A673 (cell line): ENCODE measurements at regions not wholly inside any gene's neighbourhood (a gene's known extent, or its start where the extent isn't known, plus 50 kb on each side); places are given as distances from the start of the nearest gene placed in this dataset.

Experiments
- BruUV-seq: library from RNA; stranded (reverse); fragments of 400-500 nt; replicated peaks from 2 replicates; lab custom pipeline; 2021; lab: Mats Ljungman, UMichigan
- CTCF ChIA-PET: fragments of 300-600 bp; sonication (Branson Sonifier 250); formaldehyde crosslinking; loops from one replicate; lab custom pipeline; 2022; ENCODE audit warnings: antibody characterized with exemption; lab: Charles Lee
- POLR2A ChIA-PET: fragments of 300-600 bp; sonication (Branson Sonifier 250); formaldehyde crosslinking; loops from one replicate; lab custom pipeline; 2022; ENCODE audit warnings: antibody characterized with exemption; ENCODE audit not compliant: low non-redundant PET; lab: Charles Lee
- DNase-seq: peaks from one replicate; pipeline ENCODE4 v3.0.0-alpha.2; 2015; ENCODE audit warnings: low spot score
- H3K27ac ChIP-seq: fragments of 200-600 bp; sonication (generic); 2 replicates; pipeline ENCODE4 v1.5.1; 2016; ENCODE audit warnings: mixed run types, low read depth, mild to moderate bottlenecking, mixed read lengths, antibody characterized with exemption, low read length; ENCODE audit not compliant: poor library complexity, severe bottlenecking
- H3K27me3 ChIP-seq: fragments of 200-600 bp; sonication (generic); replicated peaks from 2 replicates; pipeline ENCODE4 v1.6.1; 2017; ENCODE audit warnings: mixed run types, low read depth, mild to moderate bottlenecking, mixed read lengths, antibody characterized with exemption, low read length; ENCODE audit not compliant: insufficient read depth, poor library complexity
- H3K36me3 ChIP-seq: fragments of 200-600 bp; sonication (generic); 2 replicates; pipeline ENCODE4 v1.6.1; 2016; ENCODE audit warnings: mixed run types, mild to moderate bottlenecking, mixed read lengths, antibody characterized with exemption, low read length; ENCODE audit not compliant: insufficient read depth, poor library complexity, severe bottlenecking
- H3K4me1 ChIP-seq: fragments of 200-600 bp; sonication (generic); 2 replicates; pipeline ENCODE4 v1.6.1; 2017; ENCODE audit warnings: mixed run types, mild to moderate bottlenecking, mixed read lengths, antibody characterized with exemption, low read length; ENCODE audit not compliant: insufficient read depth, poor library complexity, severe bottlenecking
- H3K4me3 ChIP-seq: fragments of 200-600 bp; sonication (generic); 2 replicates; pipeline ENCODE4 v1.5.1; 2016; ENCODE audit warnings: low read depth, mixed run types, mild to moderate bottlenecking, mixed read lengths, low read length; ENCODE audit not compliant: poor library complexity, severe bottlenecking
- H3K9me3 ChIP-seq: fragments of 200-600 bp; sonication (generic); 2 replicates; pipeline ENCODE4 v1.6.1; 2016; ENCODE audit warnings: mixed run types, low read depth, mild to moderate bottlenecking, mixed read lengths, antibody characterized with exemption, low read length; ENCODE audit not compliant: poor library complexity, severe bottlenecking
- CTCF ChIP-seq: fragments of 300-800, 200-600 bp; sonication (generic); conservative IDR thresholded peaks from 2 replicates; pipeline ENCODE4 v1.5.1; 2017; ENCODE audit warnings: low read depth, mild to moderate bottlenecking, antibody characterized with exemption, low read length, moderate library complexity, mixed read lengths
- EZH2 ChIP-seq: fragments of 200-600 bp; sonication (generic); IDR thresholded peaks from 2 replicates; pipeline ENCODE4 v1.6.1; 2017; ENCODE audit warnings: borderline replicate concordance, low read depth, mild to moderate bottlenecking, mixed read lengths, antibody characterized with exemption, low read length; ENCODE audit not compliant: poor library complexity, severe bottlenecking
- intact Hi-C: fragments of 100-400 bp; cut with micrococcal nuclease; formaldehyde crosslinking; loops from one replicate; pipeline ENCODE4 v1.10.0; 2022; ENCODE audit not compliant: unreplicated experiment

- CTCF ChIA-PET, result no interaction called here
- H3K9me3 ChIP-seq, result no peaks in the 10 kb centered on the region
- no peaks in the 10 kb centered on the region for H3K36me3 ChIP-seq
- intact Hi-C loops, result no loop called here
- POLR2A ChIA-PET, result no interaction called here
- H3K27ac ChIP-seq, result no peak overlapping the region
- BruUV-seq, result no TSS peak
- no peak overlapping the region for H3K4me3 ChIP-seq
- peaks cover 38% of the 10 kb centered on the region for H3K4me1 ChIP-seq
- H3K27me3 ChIP-seq, result no peaks in the 10 kb centered on the region
- TF ChIP-seq EZH2, result no peak
- no peak for TF ChIP-seq CTCF
- DNase-seq, result no peak
These were observed 93.6 kb upstream of the SNTG2 start for GRCh38 chr2:857081-857480.

DNA sequence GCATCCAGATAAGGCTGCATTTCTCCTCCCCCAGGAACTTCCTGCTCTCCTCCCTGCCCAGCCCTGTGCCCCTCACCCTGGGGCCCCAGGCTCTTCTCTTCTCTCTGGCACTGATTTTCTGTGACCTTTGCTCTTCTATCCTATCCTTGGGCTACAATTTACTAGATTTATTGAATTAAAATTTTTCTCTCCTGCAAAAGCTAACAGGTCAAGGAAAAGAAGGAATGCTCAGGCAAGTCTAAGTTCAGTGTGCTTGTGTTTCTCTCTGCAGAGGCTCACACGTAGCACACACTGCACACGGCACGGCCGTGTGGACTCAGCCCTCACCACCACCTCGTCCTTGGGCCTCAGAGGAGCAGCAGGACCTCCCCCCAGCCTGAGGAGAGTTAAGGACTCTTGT lies 94.2 kb upstream of the SNTG2 start:
- no TSS peak for BruUV-seq
- POLR2A ChIA-PET, result no interaction called here
- H3K4me3 ChIP-seq, result no peak overlapping the region
- H3K36me3 ChIP-seq, result no peaks in the 10 kb centered on the region
- H3K27ac ChIP-seq, result peak overlapping the region; percentile 49
- CTCF ChIA-PET, result no interaction called here
- peaks cover 38% of the 10 kb centered on the region for H3K4me1 ChIP-seq
- H3K27me3 ChIP-seq, result no peaks in the 10 kb centered on the region
- TF ChIP-seq EZH2 (no peak), CTCF (no peak)
- DNase-seq, result no peak
- intact Hi-C loops, result no loop called here
- H3K9me3 ChIP-seq, result no peaks in the 10 kb centered on the region

- no peak overlapping the region for H3K4me3 ChIP-seq
- peak; percentile 61 for DNase-seq
- no peaks in the 10 kb centered on the region for H3K27me3 ChIP-seq
- intact Hi-C loops, result no loop called here
- H3K36me3 ChIP-seq, result no peaks in the 10 kb centered on the region
- BruUV-seq, result no TSS peak
- POLR2A ChIA-PET, result no interaction called here
- CTCF ChIA-PET, result no interaction called here
- no peaks in the 10 kb centered on the region for H3K9me3 ChIP-seq
- no peak for TF ChIP-seq EZH2
- H3K27ac ChIP-seq, result peak overlapping the region; percentile 83
- peaks cover 38% of the 10 kb centered on the region for H3K4me1 ChIP-seq
These were observed 94.6 kb upstream of the SNTG2 start for GRCh38 chr2:856041-856440.

- Histone ChIP-seq H3K36me3 (no peaks in the 10 kb centered on the region), H3K4me1 (peaks cover 38% of the 10 kb centered on the region), H3K4me3 (peak overlapping the region; percentile 11), H3K27ac (peak overlapping the region; percentile 83), H3K27me3 (no peaks in the 10 kb centered on the region), H3K9me3 (no peaks in the 10 kb centered on the region)
- BruUV-seq, result no TSS peak
- CTCF ChIA-PET, result no interaction called here
- intact Hi-C loops, result no loop called here
- DNase-seq, result peak; percentile 88
- TF ChIP-seq EZH2, result no peak
- TF ChIP-seq CTCF, result no peak
- POLR2A ChIA-PET, result no interaction called here
These were observed 95.5 kb upstream of the SNTG2 start for GRCh38 chr2:855177-855576.
